ENCODE measurements at regions not wholly inside any gene's neighbourhood (a gene's known extent, or its start where the extent isn't known, plus 50 kb on each side); places are given as distances from the start of the nearest gene placed in this dataset.

GRCh38 chr2:164145093-164145987, 409.5 kb upstream of the FIGN start:
- TF ChIP-seq CTCF (IDR thresholded peaks at IDR 0.05) (no peak), POLR2AphosphoS5 (IDR thresholded peaks at IDR 0.05) (no peak)

Measured in esophagus muscularis mucosa (tissue), 3 donors.